ENCODE measurements at regions not wholly inside any gene's neighbourhood (a gene's known extent, or its start where the extent isn't known, plus 50 kb on each side); places are given as distances from the start of the nearest gene placed in this dataset.
"Not testable (repeated sequence)": the region's sequence is repeated elsewhere in the genome, so short reads cannot be mapped to it uniquely, and the experiment has no call there.

DNA sequence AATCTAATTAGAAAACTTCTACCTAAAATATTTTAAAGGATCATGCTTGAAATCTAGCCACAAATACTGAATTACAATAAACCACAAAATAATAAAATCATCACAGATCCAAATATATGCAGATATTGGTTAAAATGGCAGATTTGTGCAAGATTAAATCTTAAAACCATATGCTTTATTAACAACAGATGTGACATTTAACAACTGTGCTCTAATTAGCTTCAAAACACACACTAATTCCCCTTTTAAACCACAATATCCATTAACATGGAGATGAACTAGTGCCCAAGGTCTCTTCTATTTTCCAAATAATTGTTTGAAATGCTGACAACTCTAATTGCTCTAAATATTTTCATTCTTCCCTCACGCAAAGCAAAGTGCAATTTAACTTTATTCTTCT is 1530.3 kb downstream of the SI start:
- DNase-seq (ENCODE audit: low spot score): no peak

DNA sequence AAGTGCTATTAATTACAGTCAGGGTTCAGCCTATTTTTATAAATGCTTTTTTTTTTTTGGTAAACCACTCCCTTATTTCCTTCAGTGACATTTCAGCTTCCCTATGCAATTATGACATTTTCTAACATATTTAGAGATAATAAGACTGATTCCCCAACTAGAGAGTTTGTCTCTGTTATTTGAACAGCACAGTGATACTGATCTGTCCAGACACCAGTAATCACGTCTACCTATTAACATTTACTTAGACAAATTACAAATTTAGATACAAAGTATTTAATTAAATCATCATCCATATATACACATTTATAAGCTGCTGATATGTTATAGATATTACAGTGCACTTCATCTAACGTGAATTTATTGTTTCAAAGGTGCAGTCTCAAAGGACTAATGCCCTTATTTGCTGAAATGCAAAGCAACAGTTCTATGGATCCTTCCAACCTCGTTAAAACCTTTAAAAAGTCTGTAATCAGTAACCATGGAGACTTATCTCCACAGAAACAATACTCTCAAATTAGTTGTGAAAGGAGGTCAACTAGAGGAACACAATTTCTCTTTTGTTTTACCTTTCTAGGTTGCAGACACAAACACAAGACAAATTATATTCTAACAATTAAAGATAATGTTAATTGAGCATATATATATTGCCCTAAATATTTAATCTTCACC is 1531.1 kb downstream of the SI start:
- no peak for DNase-seq (ENCODE audit: low spot score)

- DNase-seq (ENCODE audit: low spot score): no peak
These were observed 1534.6 kb downstream of the SI start for GRCh38 chr3:163543662-163544061.

DNA sequence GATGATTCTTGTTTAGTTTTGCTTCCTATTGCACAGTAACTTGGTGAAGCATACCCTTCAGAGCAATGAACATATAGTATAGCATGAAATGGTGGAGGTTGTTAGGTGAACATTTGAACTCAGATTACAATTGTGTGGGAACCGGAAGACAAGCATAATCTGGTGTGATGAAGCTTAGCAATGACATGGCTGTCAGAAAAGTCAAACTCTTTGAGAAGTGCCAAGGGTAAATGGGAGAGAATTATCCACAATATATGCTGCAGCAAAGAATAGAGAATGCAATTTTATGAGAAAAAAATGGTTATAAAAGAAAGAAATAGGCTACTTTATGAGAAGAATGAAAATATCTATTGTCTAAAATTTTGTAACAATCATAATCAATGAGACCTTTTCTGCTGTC is 1536.7 kb downstream of the SI start:
- DNase-seq (ENCODE audit: low spot score): no peak

GRCh38 chr3:163538387-163538786 is 1539.9 kb downstream of the SI start:
- DNase-seq (ENCODE audit: low spot score): no peak

DNA sequence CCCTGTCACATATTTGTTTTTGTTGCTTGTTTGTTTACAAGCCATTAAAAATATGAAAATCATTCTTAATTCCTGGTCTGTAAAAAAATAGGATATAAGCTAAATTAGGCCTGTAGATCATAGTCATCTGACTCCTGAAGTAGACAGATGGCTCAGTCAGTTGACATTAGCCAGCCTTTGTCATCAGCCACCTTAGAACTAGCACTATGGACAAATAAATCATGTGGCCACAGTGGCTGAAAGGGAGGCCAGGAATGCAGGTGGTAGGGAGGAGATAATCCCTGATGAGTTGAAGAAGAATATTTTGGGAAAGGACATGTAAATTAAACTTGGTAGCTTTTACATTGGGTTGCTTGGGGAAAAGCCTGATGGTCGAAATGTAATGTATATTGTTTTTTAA is 1544.9 kb downstream of the SI start:
- no peak for DNase-seq (ENCODE audit: low spot score)

DNA sequence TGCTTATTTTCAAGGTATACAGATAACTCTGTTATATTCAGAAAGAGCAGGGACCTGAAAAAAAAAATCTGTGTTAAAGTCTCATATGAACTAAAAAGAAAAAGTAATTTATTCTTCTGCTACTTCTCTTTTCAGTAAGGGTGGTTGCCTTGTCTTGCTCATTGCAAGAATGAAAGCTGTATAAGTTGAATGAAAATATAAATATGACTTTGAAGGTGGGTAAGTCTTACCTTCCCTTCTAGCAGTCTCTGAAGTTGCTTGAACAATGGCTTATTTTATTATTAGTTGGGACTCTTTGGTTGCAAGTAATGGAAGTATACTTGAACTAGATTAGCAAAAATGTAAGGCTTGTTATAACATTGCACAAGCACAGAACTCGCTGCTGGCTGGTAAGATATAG is 1554.9 kb downstream of the SI start:
- no peak for DNase-seq (ENCODE audit: low spot score)

DNA sequence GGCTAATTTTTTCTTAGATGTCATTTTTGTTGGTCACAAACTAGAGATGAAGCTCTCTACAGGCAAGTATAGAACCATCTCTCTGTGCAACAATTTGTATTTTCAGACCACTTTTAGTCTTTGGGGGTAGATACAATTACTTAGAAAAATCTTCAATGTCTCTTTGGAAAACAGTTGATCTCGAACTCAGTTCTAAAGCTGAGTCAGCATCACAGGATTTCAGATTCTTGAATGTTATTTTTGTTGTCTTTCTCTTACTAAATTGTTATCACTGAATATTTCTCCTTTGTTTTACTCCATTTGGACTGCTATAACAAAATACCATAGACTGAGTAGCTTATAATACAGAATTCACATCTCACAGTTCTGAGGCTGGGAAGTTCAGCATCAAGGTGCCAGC is 1557.0 kb downstream of the SI start:
- DNase-seq (ENCODE audit: low spot score): no peak

DNA sequence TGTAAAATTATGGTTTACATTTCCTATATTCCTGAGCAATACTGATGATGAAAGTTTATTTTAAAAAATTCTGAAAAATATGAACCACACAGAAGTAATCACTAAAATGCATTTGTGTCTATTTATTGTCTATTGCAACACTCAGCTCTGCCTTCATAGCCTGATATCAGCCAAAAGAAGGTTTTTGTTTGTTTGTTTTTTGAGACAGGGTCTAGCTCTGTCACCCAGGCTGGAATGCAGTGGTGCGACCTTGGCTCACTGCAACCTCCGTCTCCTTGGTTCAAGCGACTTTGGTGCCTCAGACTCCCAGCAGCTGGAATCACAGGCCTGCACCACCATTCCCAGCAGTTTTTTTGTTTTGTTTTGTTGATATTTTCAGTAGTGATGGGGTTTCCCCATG is 1560.2 kb downstream of the SI start:
- DNase-seq (ENCODE audit: low spot score): no peak

DNA sequence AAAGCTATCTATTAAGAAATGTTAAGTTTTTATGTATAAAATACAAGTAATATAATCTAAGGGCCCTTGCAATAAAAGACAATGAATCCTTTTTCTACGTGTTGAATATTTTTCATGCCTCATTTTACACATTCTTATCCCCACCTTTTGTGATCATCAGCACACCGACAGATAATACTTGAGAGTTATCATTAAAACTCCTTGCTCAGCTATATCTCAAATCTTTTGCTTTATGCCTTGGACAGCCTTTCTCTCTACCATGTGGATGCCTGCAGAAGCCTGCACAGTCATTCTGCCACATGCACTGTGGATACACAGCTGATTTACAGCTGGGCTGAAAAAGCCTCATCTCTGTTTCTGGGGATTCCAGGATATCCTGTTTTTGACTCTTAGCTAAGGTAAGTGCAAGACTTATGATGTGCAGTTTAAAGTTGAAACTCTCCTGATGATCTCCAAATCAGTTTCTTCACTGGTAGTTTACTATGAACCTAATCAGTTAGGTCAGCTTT is 1565.1 kb downstream of the SI start:
- no peak for DNase-seq (ENCODE audit: low spot score)

- no peak for DNase-seq (ENCODE audit: low spot score)
These were observed 1570.1 kb downstream of the SI start for GRCh38 chr3:163508206-163508605.

DNA sequence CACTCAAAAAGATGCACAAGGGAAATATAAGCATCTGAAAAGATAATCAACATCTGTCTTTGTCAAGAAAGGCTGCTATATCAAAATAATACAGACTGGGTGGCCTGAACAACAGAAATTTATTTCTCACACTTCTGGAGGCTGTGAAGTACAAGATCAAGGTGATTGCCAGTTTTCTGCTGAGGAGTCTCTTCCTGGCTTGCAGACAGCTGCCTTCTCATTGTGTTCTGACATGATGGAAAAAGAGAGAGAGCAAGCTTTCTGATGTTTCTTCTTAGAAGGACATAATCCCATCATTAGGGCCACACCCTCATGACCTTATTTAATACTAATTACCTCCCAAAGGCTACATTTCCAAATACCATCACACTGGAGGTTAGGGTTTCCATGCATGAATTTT is 1573.3 kb downstream of the SI start:
- DNase-seq (ENCODE audit: low spot score): no peak

DNA sequence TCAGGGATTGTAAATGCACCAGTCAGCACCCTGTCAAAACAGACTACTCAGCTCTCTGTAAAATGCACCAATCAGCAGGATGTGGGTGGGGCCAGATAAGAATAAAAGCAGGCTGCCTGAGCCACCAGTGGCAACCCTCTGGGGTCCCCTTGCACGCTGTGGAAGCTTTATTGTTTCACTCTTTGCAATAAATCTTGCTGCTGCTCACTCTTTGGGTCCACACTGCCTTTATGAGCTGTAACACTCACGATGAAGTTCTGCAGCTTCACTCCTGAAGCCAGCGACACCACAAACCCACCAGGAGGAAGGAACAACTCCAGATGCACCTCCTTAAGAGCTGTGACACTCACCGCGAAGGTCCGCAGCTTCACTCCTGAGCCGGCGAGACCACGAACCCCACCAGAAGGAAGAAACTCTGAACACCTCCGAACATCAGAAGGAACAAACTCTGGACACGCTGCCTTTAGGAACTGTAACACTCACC is 1578.5 kb downstream of the SI start:
- not testable (repeated sequence) for DNase-seq (ENCODE audit: low spot score)

- DNase-seq (ENCODE audit: low spot score): not testable (repeated sequence)
These were observed 1579.2 kb downstream of the SI start for GRCh38 chr3:163498842-163499735.

GRCh38 chr3:163491714-163492113 is 1586.6 kb downstream of the SI start:
- DNase-seq (ENCODE audit: low spot score): no peak

GRCh38 chr3:163490119-163490518 is 1588.2 kb downstream of the SI start:
- DNase-seq (ENCODE audit: low spot score): no peak

- no peak for DNase-seq (ENCODE audit: low spot score)
These were observed 1595.6 kb downstream of the SI start for GRCh38 chr3:163482695-163483094.

DNA sequence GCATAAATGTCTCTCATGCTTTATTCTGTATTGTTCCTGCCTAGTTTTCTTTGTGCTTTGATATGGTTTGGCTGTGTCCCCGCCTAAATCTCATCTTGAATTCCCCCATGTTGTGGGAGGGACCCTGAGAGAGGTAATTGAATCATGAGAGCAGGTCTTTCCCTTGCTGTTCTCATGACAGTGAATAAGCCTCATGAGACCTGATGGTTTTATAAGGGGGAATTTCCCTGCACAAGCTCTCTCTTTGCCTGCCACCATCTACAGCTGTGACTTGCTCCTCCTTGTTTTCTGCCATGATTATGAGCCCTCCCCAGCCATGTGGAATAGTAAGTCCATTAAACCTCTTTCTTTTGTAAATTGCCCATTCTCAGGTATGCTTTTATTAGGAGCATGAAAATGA is 1596.6 kb downstream of the SI start:
- DNase-seq (ENCODE audit: low spot score): no peak

GRCh38 chr3:163476179-163476578 is 1602.1 kb downstream of the SI start:
- DNase-seq (ENCODE audit: low spot score): no peak

DNA sequence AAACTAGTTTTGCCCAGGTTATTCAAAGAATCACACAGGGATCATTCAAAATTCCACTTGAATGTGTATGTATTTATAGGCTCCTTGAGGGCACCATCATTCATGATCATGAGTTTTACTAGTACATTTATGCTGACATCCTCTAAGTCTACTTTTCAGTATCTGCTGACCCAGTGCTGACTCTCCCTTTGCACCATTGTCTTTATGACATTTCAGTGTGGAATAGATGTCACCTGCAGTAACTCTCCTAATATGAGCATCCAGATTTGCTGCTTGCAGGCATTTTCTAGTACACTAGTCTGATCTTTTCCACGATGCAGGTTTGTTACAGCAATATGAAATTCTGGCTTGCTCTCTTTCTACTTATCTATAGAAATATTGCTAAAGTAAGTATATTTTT is 1603.5 kb downstream of the SI start:
- DNase-seq (ENCODE audit: low spot score): no peak

GRCh38 chr3:163468531-163469335 is 1609.6 kb downstream of the SI start:
- DNase-seq (ENCODE audit: low spot score): no peak

GRCh38 chr3:163462446-163462845 is 1615.8 kb downstream of the SI start:
- no peak for DNase-seq (ENCODE audit: low spot score)

All from Ammon's horn (tissue), 1 donor.